ENCODE measurements at regions not wholly inside any gene's neighbourhood (a gene's known extent, or its start where the extent isn't known, plus 50 kb on each side); places are given as distances from the start of the nearest gene placed in this dataset.

DNA sequence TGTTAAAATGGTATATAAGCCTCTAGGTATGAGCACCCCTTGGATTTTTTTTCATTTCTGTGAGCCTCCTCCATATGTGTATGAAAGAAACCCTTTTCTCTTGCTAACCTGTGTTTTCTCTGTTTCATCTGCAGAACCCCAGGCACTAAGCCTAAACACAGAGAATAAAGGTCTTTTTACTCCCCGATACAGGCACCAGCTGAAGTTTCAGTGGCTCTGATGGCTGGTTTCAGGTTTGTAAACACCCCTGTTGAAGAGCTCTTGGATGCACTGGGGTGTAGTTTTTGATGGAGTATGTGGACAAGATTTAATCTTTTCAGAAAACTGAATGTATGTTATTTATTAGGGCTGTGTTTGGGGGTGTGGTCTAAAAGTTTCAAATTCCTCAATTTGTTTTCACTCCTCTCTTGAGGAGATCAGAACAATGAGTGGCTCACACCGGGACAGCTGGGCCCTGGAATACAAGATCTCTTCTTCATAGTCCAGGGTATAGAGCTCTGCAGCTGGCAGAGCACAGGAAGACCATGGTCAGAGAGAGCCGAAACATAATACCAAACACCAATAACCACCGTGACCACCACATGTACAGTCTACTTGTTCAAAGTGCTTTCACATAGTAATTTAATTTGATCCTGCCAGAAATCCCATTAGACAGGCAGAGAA is 50.2 kb upstream of the VTCN1 start:
- TF ChIP-seq, protein P1, sequence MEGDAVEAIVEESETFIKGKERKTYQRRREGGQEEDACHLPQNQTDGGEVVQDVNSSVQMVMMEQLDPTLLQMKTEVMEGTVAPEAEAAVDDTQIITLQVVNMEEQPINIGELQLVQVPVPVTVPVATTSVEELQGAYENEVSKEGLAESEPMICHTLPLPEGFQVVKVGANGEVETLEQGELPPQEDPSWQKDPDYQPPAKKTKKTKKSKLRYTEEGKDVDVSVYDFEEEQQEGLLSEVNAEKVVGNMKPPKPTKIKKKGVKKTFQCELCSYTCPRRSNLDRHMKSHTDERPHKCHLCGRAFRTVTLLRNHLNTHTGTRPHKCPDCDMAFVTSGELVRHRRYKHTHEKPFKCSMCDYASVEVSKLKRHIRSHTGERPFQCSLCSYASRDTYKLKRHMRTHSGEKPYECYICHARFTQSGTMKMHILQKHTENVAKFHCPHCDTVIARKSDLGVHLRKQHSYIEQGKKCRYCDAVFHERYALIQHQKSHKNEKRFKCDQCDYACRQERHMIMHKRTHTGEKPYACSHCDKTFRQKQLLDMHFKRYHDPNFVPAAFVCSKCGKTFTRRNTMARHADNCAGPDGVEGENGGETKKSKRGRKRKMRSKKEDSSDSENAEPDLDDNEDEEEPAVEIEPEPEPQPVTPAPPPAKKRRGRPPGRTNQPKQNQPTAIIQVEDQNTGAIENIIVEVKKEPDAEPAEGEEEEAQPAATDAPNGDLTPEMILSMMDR (IDR thresholded peaks at IDR 0.05), result no peak
- TF ChIP-seq POLR2A (IDR thresholded peaks at IDR 0.05), result no peak
